GM23338 (cell line): ENCODE measurements at regions not wholly inside any gene's neighbourhood (a gene's known extent, or its start where the extent isn't known, plus 50 kb on each side); places are given as distances from the start of the nearest gene placed in this dataset.

Source experiments
- ATAC-seq: fragments of 200-7000 bp; cut with Tn5 transposase; 3 replicates; pipeline ENCODE4 v1.9.1; 2020
- DNase-seq: peaks from one replicate; pipeline ENCODE4 v3.0.0-alpha.2; 2015; ENCODE audit warnings: low spot score
- H2AFZ ChIP-seq: fragments of 200-600 bp; sonication (generic); 2 replicates; pipeline ENCODE4 v1.8.0; 2016; ENCODE audit warnings: antibody characterized with exemption, mild to moderate bottlenecking, moderate library complexity
- H3F3A ChIP-seq: fragments of 200-600 bp; sonication (generic); replicated peaks from 2 replicates; pipeline ENCODE4 v1.8.0; 2017; ENCODE audit warnings: antibody characterized with exemption, mixed run types, low read depth
- H3K27ac ChIP-seq: fragments of 200-600 bp; sonication (generic); 2 replicates; pipeline ENCODE4 v1.6.1; 2016; ENCODE audit warnings: low read depth
- H3K27me3 ChIP-seq: fragments of 200-600 bp; sonication (generic); 2 replicates; pipeline ENCODE4 v1.8.0; 2016; ENCODE audit warnings: mild to moderate bottlenecking, mixed run types, moderate library complexity; ENCODE audit not compliant: insufficient read depth
- H3K36me3 ChIP-seq: fragments of 200-600 bp; sonication (generic); 2 replicates; pipeline ENCODE4 v1.8.0; 2016; ENCODE audit warnings: mild to moderate bottlenecking; ENCODE audit not compliant: insufficient read depth
- H3K4me1 ChIP-seq: fragments of 200-600 bp; sonication (generic); 2 replicates; pipeline ENCODE4 v1.8.0; 2016; ENCODE audit warnings: mild to moderate bottlenecking, moderate library complexity; ENCODE audit not compliant: insufficient read depth
- H3K4me2 ChIP-seq: fragments of 200-600 bp; sonication (generic); 2 replicates; pipeline ENCODE4 v1.7.1; 2017; ENCODE audit warnings: mixed run types
- H3K4me3 ChIP-seq: fragments of 200-600 bp; sonication (generic); 2 replicates; pipeline ENCODE4 v1.6.1; 2016; ENCODE audit warnings: mixed run types
- H3K79me2 ChIP-seq: fragments of 200-600 bp; sonication (generic); replicated peaks from 2 replicates; pipeline ENCODE4 v1.8.0; 2017; ENCODE audit warnings: mild to moderate bottlenecking; ENCODE audit not compliant: insufficient read depth
- H3K9me2 ChIP-seq: fragments of 200-600 bp; sonication (generic); 2 replicates; pipeline ENCODE4 v1.8.0; 2017; ENCODE audit not compliant: insufficient read depth
- H4K20me1 ChIP-seq: fragments of 200-600 bp; sonication (generic); replicated peaks from 2 replicates; pipeline ENCODE4 v1.8.0; 2017; ENCODE audit warnings: mild to moderate bottlenecking; ENCODE audit not compliant: insufficient read depth
- H3K27ac Mint-ChIP-seq: 2 replicates; pipeline ENCODE4 v1.8.0; 2020; ENCODE audit warnings: inconsistent platforms, mild to moderate bottlenecking, moderate library complexity, mixed read lengths
- H3K27me3 Mint-ChIP-seq: 3 replicates; pipeline ENCODE4 v1.8.0; 2022; ENCODE audit warnings: low read depth, mild to moderate bottlenecking, moderate library complexity, mixed read lengths, inconsistent platforms; ENCODE audit not compliant: insufficient read depth, poor library complexity
- H3K36me3 Mint-ChIP-seq: 3 replicates; pipeline ENCODE4 v1.8.0; 2021; ENCODE audit warnings: low read depth, mild to moderate bottlenecking, inconsistent platforms, moderate library complexity, mixed read lengths
- H3K4me1 Mint-ChIP-seq: 3 replicates; pipeline ENCODE4 v1.8.0; 2020; ENCODE audit warnings: mild to moderate bottlenecking, inconsistent platforms, mixed read lengths
- H3K4me3 Mint-ChIP-seq: 3 replicates; pipeline ENCODE4 v1.8.0; 2021; ENCODE audit warnings: moderate library complexity, mild to moderate bottlenecking, inconsistent platforms, mixed read lengths
- H3K9me3 Mint-ChIP-seq: 3 replicates; pipeline ENCODE4 v1.8.0; 2020; ENCODE audit warnings: moderate library complexity, mild to moderate bottlenecking, inconsistent platforms, mixed read lengths
- CREB1 ChIP-seq: fragments of 250-450 bp; sonication (Bioruptor Pico); IDR thresholded peaks from 2 replicates; pipeline ENCODE4 v1.5.0; 2020; ENCODE audit warnings: low read depth, mild to moderate bottlenecking, moderate library complexity
- CTCF ChIP-seq, 2 experiments: fragments of 200-600 bp in 1 of 2; sonication (generic) in 1 of 2; conservative IDR thresholded peaks; 2 replicates each; pipeline versions ENCODE4 v1.5.1 to v1.6.1; 2016 to 2017; ENCODE audit warnings: antibody characterized with exemption in 2 of 2, low read depth in 2 of 2, mild to moderate bottlenecking in 2 of 2, moderate library complexity in 1 of 2
- ETS1 ChIP-seq: IDR thresholded peaks from 2 replicates; pipeline ENCODE4 v1.6.1; 2016; ENCODE audit warnings: antibody characterized with exemption
- EZH2phosphoT487 ChIP-seq: fragments of 200-600 bp; sonication (generic); IDR thresholded peaks from one replicate; pipeline ENCODE4 v1.8.1; 2018; ENCODE audit warnings: antibody characterized with exemption; ENCODE audit not compliant: unreplicated experiment
- NANOG ChIP-seq: IDR thresholded peaks from 2 replicates; pipeline ENCODE4 v1.6.1; 2016; ENCODE audit warnings: antibody characterized with exemption, borderline replicate concordance
- POLR2AphosphoS5 ChIP-seq: IDR thresholded peaks from 2 replicates; pipeline ENCODE4 v1.6.1; 2016; ENCODE audit warnings: antibody characterized with exemption, low read depth
- STAT1 ChIP-seq: IDR thresholded peaks from one replicate; pipeline ENCODE4 v1.6.1; 2016; ENCODE audit warnings: antibody characterized with exemption; ENCODE audit not compliant: unreplicated experiment
- ZNF114 ChIP-seq: fragments of 250-450 bp; sonication (Bioruptor Pico); IDR thresholded peaks from 2 replicates; pipeline ENCODE4 v1.5.0; 2020; ENCODE audit warnings: mild to moderate bottlenecking, moderate library complexity
- ZNF331 ChIP-seq: fragments of 250-450 bp; sonication (Bioruptor Pico); IDR thresholded peaks from 2 replicates; pipeline ENCODE4 v1.5.0; 2020; ENCODE audit warnings: low read depth, mild to moderate bottlenecking, moderate library complexity
- ZNF462 ChIP-seq: fragments of 250-450 bp; sonication (Bioruptor Pico); IDR thresholded peaks from 2 replicates; pipeline ENCODE4 v1.5.0; 2020; ENCODE audit warnings: mild to moderate bottlenecking, moderate library complexity

- TF ChIP-seq ZNF462 (CRISPR knock-in tag) (no peak), CREB1 (CRISPR knock-in tag) (no peak), ZNF331 (no peak), NANOG (no peak), ZNF114 (CRISPR knock-in tag) (no peak), POLR2AphosphoS5 (no peak), CTCF (conservative IDR thresholded peaks at IDR 0.05; ENCODE audit: low read depth in 2 of 2) (no peak), EZH2phosphoT487 (no peak), STAT1 (no peak)
Observed at GRCh38 chr4:136927172-136927571, 605.1 kb downstream of the PCDH18 start (continued).

GRCh38 chr4:136925203-136925602 lies 607.1 kb downstream of the PCDH18 start:
- peaks cover 3% of the 10 kb centered on the region; the same call in 1 of the 2 replicates for H3K9me2 ChIP-seq

More at GRCh38 chr4:136925203-136925602, 607.1 kb downstream of the PCDH18 start:
- H3K9me3 Mint-ChIP-seq = peaks cover 17% of the 10 kb centered on the region
- H3K27me3 Mint-ChIP-seq = peaks cover 3% of the 10 kb centered on the region
- Histone ChIP-seq H3K27ac (no peak overlapping the region), H4K20me1 (no peaks in the 10 kb centered on the region), H3K27me3 (no peaks in the 10 kb centered on the region), H3F3A (no peaks in the 10 kb centered on the region), H3K79me2 (no peaks in the 10 kb centered on the region), H3K36me3 (no peaks in the 10 kb centered on the region), H3K4me3 (no peak overlapping the region), H3K4me1 (no peaks in the 10 kb centered on the region), H2AFZ (no peak overlapping the region), H3K4me2 (no peak overlapping the region)
- ATAC-seq (no peak), DNase-seq (no peak)
- no peak overlapping the region for H3K27ac Mint-ChIP-seq
- H3K36me3 Mint-ChIP-seq = peaks cover 12% of the 10 kb centered on the region
- no peaks in the 10 kb centered on the region; the same call in 2 of the 3 replicates for H3K4me1 Mint-ChIP-seq
- TF ChIP-seq EZH2phosphoT487 = no peak
- no peak for TF ChIP-seq ETS1
- no peak overlapping the region for H3K4me3 Mint-ChIP-seq
